K562 (cell line): ENCODE measurements at regions not wholly inside any gene's neighbourhood (a gene's known extent, or its start where the extent isn't known, plus 50 kb on each side); places are given as distances from the start of the nearest gene placed in this dataset.

Experiments used
- EZH2 ChIP-seq: IDR thresholded peaks from 2 replicates; pipeline ENCODE4 v1.6.1; 2012; ENCODE audit warnings: low read depth, mild to moderate bottlenecking, inconsistent platforms, low read length, borderline replicate concordance
- NEUROD1 ChIP-seq: fragments of 150-350 bp; IDR thresholded peaks from 2 replicates; pipeline ENCODE4 v1.6.1; 2014; ENCODE audit warnings: borderline replicate concordance, low read length, low read depth; ENCODE audit not compliant: partially characterized antibody
- TF ChIP-seq, protein P1 (sequence below): sonication (generic); formaldehyde crosslinking; IDR thresholded peaks from 2 replicates; pipeline ENCODE4 v1.9.0; 2022; ENCODE audit warnings: mild to moderate bottlenecking, missing genetic modification reagents
- TF ChIP-seq, protein P2 (sequence below): sonication (generic); formaldehyde crosslinking; IDR thresholded peaks from 2 replicates; pipeline ENCODE4 v1.8.1; 2023; ENCODE audit warnings: mild to moderate bottlenecking, missing genetic modification reagents
- TF ChIP-seq, protein P3 (sequence below): fragments of 450-650 bp; formaldehyde crosslinking; IDR thresholded peaks from 2 replicates; pipeline ENCODE4 v1.4.0; 2022; ENCODE audit warnings: missing genetic modification characterization

DNA sequence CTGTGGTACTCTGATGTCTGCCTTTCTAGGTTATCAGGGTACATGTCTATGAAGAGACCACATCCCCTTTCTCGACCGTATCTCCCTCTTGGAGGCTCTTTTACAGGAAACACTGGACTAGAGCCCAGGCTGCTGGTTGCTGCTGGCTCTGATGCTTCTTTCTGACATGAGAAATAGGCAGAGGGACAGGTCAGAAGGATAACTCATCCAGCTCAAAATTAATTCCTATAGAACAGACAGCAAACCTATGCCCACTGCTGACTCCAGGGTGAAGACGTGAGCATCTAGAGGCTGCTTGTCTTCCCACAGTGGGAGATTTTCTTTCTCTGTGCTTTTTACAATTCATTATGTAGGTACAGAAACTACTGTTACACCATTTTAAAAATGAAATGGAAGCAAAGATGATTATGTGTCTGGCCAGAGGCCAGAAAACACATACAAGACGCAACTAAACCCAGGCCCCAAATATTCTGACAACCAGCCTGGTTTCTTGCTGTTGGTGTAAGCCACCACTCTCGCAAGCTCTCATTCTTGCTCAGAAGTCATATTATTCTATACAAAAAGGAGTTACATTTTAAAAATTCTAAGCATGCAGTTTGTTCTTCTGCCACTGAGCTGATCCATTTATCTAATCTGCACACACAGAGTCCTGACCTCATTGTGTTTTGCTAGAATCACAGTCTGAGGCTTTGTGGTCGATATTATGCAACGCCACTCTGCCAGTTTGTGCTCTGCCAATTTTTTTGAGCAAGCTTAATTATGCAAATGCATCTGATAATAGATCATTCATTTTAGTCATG, 424.3 kb downstream of the KIF20B start:
- TF ChIP-seq EZH2 (no peak), NEUROD1 (no peak)
- TF ChIP-seq, protein P1, sequence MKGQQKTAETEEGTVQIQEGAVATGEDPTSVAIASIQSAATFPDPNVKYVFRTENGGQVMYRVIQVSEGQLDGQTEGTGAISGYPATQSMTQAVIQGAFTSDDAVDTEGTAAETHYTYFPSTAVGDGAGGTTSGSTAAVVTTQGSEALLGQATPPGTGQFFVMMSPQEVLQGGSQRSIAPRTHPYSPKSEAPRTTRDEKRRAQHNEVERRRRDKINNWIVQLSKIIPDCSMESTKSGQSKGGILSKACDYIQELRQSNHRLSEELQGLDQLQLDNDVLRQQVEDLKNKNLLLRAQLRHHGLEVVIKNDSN (CRISPR knock-in tag) = no peak
- TF ChIP-seq, protein P2, sequence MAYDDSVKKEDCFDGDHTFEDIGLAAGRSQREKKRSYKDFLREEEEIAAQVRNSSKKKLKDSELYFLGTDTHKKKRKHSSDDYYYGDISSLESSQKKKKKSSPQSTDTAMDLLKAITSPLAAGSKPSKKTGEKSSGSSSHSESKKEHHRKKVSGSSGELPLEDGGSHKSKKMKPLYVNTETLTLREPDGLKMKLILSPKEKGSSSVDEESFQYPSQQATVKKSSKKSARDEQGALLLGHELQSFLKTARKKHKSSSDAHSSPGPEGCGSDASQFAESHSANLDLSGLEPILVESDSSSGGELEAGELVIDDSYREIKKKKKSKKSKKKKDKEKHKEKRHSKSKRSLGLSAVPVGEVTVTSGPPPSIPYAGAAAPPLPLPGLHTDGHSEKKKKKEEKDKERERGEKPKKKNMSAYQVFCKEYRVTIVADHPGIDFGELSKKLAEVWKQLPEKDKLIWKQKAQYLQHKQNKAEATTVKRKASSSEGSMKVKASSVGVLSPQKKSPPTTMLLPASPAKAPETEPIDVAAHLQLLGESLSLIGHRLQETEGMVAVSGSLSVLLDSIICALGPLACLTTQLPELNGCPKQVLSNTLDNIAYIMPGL (CRISPR knock-in tag) = no peak
- TF ChIP-seq, protein P3, sequence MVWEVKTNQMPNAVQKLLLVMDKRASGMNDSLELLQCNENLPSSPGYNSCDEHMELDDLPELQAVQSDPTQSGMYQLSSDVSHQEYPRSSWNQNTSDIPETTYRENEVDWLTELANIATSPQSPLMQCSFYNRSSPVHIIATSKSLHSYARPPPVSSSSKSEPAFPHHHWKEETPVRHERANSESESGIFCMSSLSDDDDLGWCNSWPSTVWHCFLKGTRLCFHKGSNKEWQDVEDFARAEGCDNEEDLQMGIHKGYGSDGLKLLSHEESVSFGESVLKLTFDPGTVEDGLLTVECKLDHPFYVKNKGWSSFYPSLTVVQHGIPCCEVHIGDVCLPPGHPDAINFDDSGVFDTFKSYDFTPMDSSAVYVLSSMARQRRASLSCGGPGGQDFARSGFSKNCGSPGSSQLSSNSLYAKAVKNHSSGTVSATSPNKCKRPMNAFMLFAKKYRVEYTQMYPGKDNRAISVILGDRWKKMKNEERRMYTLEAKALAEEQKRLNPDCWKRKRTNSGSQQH = no peak
